GM12891 (cell line): ENCODE measurements at regions not wholly inside any gene's neighbourhood (a gene's known extent, or its start where the extent isn't known, plus 50 kb on each side); places are given as distances from the start of the nearest gene placed in this dataset.
"Not testable (repeated sequence)": the region's sequence is repeated elsewhere in the genome, so short reads cannot be mapped to it uniquely, and the experiment has no call there.

Experiments used
- DNase-seq: peaks from one replicate; pipeline ENCODE4 v3.0.0; 2011; ENCODE audit warnings: low spot score; ENCODE audit not compliant: insufficient read length
- FAIRE-seq: peaks from 2 replicates; lab custom pipeline; 2011; peaks lifted over from hg19 to GRCh38; lab: Jason Lieb, UNC

- not testable (repeated sequence) for DNase-seq, FAIRE-seq
Observed at GRCh38 chrY:18306344-18306743, 240.2 kb upstream of the HSFY1 start.

GRCh38 chrY:18311853-18312252, 234.7 kb upstream of the HSFY1 start:
- not testable (repeated sequence) for FAIRE-seq, DNase-seq

- not testable (repeated sequence) for FAIRE-seq
Observed at GRCh38 chrY:18325499-18326279, 220.8 kb upstream of the HSFY1 start.

GRCh38 chrY:18326280-18326875, 220.1 kb upstream of the HSFY1 start:
- FAIRE-seq = peak; percentile 87
- not testable (repeated sequence) for DNase-seq

More at GRCh38 chrY:18325499-18326279, 220.8 kb upstream of the HSFY1 start:
- not testable (repeated sequence) for DNase-seq

- not testable (repeated sequence) for FAIRE-seq, DNase-seq
Observed at GRCh38 chrY:18342496-18342895, 204.0 kb upstream of the HSFY1 start.
